ENCODE measurements at regions not wholly inside any gene's neighbourhood (a gene's known extent, or its start where the extent isn't known, plus 50 kb on each side); places are given as distances from the start of the nearest gene placed in this dataset.

- DNase-seq, result no peak
Measured at GRCh38 chr22:27466778-27467438, 334.6 kb downstream of the MN1 start.

- no peak for DNase-seq
Measured at GRCh38 chr22:27467711-27468110, 333.8 kb downstream of the MN1 start.

GRCh38 chr22:27468712-27469111, 332.8 kb downstream of the MN1 start:
- no peak for DNase-seq

- no peak for DNase-seq
Measured at GRCh38 chr22:27470169-27470772, 331.3 kb downstream of the MN1 start.

GRCh38 chr22:27472975-27473374, 328.6 kb downstream of the MN1 start:
- DNase-seq, result no peak

GRCh38 chr22:27473533-27473932, 328.0 kb downstream of the MN1 start:
- no peak for DNase-seq

GRCh38 chr22:27474112-27474571, 327.4 kb downstream of the MN1 start:
- DNase-seq, result no peak

GRCh38 chr22:27474711-27475547, 326.6 kb downstream of the MN1 start:
- no peak for DNase-seq

GRCh38 chr22:27475548-27475897, 326.0 kb downstream of the MN1 start:
- no peak for DNase-seq

GRCh38 chr22:27476318-27476717, 325.2 kb downstream of the MN1 start:
- DNase-seq, result no peak

GRCh38 chr22:27476729-27477128, 324.8 kb downstream of the MN1 start:
- DNase-seq, result no peak

GRCh38 chr22:27477171-27477570, 324.4 kb downstream of the MN1 start:
- no peak for DNase-seq

- no peak for DNase-seq
Measured at GRCh38 chr22:27480487-27480886, 321.1 kb downstream of the MN1 start.

GRCh38 chr22:27482402-27482801, 319.2 kb downstream of the MN1 start:
- DNase-seq, result no peak

- DNase-seq, result no peak
Measured at GRCh38 chr22:27483095-27483785, 318.3 kb downstream of the MN1 start.

GRCh38 chr22:27485842-27486241, 315.7 kb downstream of the MN1 start:
- DNase-seq, result no peak

- DNase-seq, result no peak
Measured at GRCh38 chr22:27487600-27488452, 313.7 kb downstream of the MN1 start.

GRCh38 chr22:27488456-27489177, 312.9 kb downstream of the MN1 start:
- no peak for DNase-seq

GRCh38 chr22:27489178-27489675, 312.3 kb downstream of the MN1 start:
- DNase-seq, result no peak

GRCh38 chr22:27490080-27490479, 311.5 kb downstream of the MN1 start:
- DNase-seq, result no peak

GRCh38 chr22:27491888-27492287, 309.7 kb downstream of the MN1 start:
- DNase-seq, result no peak
